ENCODE measurements at regions not wholly inside any gene's neighbourhood (a gene's known extent, or its start where the extent isn't known, plus 50 kb on each side); places are given as distances from the start of the nearest gene placed in this dataset.
A peak's percentile ranks its signal among the peaks of the same experiment; 100 is the strongest.
"Not testable (repeated sequence)": the region's sequence is repeated elsewhere in the genome, so short reads cannot be mapped to it uniquely, and the experiment has no call there.

DNA sequence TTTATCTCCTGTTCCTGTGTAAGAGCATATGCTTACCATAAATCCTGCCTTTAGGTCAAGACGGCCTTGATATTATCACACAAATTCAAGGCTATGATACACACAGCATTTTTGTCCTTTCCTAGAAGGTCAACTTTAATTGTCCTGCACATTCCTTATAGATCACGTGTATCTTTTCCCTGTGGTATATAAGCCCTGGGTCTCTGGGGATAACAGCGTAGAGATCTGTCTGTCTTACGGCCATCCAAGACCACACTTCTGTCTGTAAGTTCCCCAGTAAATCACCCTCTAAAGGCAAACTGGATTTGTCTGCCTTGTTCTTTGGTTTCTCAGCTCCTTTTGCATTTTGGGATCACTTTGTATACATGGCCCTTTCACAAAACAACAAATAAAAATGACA, 69.5 kb upstream of the TCL1B start:
- Histone ChIP-seq H3K4me3 (no peak overlapping the region), H3K27ac (no peak overlapping the region), H3K9me3 (replicated peaks in 1 of 3) (no peaks in the 10 kb centered on the region), H3K27me3 (no peaks in the 10 kb centered on the region), H3K36me3 (replicated peaks in 1 of 2) (no peaks in the 10 kb centered on the region), H3K4me1 (replicated peaks in 1 of 2) (no peaks in the 10 kb centered on the region)
- intact Hi-C loops (cut with DNase I): no loop called here
- 38 to 75% (median 65%) methylated on average over 4 of the region's 4 CpGs for WGBS, 4 donors
- no peak for DNase-seq
- TF ChIP-seq, protein P1, sequence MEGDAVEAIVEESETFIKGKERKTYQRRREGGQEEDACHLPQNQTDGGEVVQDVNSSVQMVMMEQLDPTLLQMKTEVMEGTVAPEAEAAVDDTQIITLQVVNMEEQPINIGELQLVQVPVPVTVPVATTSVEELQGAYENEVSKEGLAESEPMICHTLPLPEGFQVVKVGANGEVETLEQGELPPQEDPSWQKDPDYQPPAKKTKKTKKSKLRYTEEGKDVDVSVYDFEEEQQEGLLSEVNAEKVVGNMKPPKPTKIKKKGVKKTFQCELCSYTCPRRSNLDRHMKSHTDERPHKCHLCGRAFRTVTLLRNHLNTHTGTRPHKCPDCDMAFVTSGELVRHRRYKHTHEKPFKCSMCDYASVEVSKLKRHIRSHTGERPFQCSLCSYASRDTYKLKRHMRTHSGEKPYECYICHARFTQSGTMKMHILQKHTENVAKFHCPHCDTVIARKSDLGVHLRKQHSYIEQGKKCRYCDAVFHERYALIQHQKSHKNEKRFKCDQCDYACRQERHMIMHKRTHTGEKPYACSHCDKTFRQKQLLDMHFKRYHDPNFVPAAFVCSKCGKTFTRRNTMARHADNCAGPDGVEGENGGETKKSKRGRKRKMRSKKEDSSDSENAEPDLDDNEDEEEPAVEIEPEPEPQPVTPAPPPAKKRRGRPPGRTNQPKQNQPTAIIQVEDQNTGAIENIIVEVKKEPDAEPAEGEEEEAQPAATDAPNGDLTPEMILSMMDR (IDR thresholded peaks at IDR 0.05): no peak
- TF ChIP-seq POLR2A (IDR thresholded peaks at IDR 0.05): no peak

- 82 to 85% (median 83%) methylated on average over 12 of the region's 12 CpGs for WGBS, 4 donors
- no peaks in the 10 kb centered on the region for H3K27me3 ChIP-seq
- no peaks in the 10 kb centered on the region for H3K36me3 ChIP-seq (replicated peaks in 1 of 2)
- no peak overlapping the region for H3K27ac ChIP-seq
- TF ChIP-seq, protein P1 (IDR thresholded peaks at IDR 0.05): no peak
- TF ChIP-seq POLR2A (IDR thresholded peaks at IDR 0.05): no peak
- no peaks in the 10 kb centered on the region for H3K9me3 ChIP-seq (replicated peaks in 1 of 3)
- DNase-seq: no peak
- no peaks in the 10 kb centered on the region for H3K4me1 ChIP-seq (replicated peaks in 1 of 2)
- intact Hi-C loops (cut with DNase I): no loop called here
- no peak overlapping the region for H3K4me3 ChIP-seq
Observed at GRCh38 chr14:95619785-95620417, 66.3 kb upstream of the TCL1B start.

GRCh38 chr14:95620659-95621059, 65.6 kb upstream of the TCL1B start:
- DNase-seq: no peak
- no peak overlapping the region for H3K4me3 ChIP-seq
- intact Hi-C loops (cut with DNase I): no loop called here
- no peaks in the 10 kb centered on the region for H3K27me3 ChIP-seq
- H3K36me3 ChIP-seq (replicated peaks in 1 of 2): no peaks in the 10 kb centered on the region
- no peak for TF ChIP-seq POLR2A (IDR thresholded peaks at IDR 0.05)
- TF ChIP-seq, protein P1 (IDR thresholded peaks at IDR 0.05): no peak
- no peaks in the 10 kb centered on the region for H3K9me3 ChIP-seq (replicated peaks in 1 of 3)
- no peak overlapping the region for H3K27ac ChIP-seq
- no peaks in the 10 kb centered on the region for H3K4me1 ChIP-seq (replicated peaks in 1 of 2)
- 83 to 87% (median 85%) methylated on average over 15 to 16 of the region's 16 CpGs for WGBS, 4 donors

- H3K4me1 ChIP-seq (replicated peaks in 1 of 2): no peaks in the 10 kb centered on the region
- 25 to 30% (median 27%) methylated on average over 5 of the region's 5 CpGs for WGBS, 4 donors
- peak; percentile 18 to 65 (median 46) for DNase-seq
Observed at GRCh38 chr14:95623195-95623594, 63.0 kb upstream of the TCL1B start.

GRCh38 chr14:95625710-95626109, 60.5 kb upstream of the TCL1B start:
- WGBS, 4 donors: 75 to 97% (median 86%) methylated on average over 2 of the region's 2 CpGs
- intact Hi-C loops (cut with DNase I): not testable (repeated sequence)

More at GRCh38 chr14:95623195-95623594, 63.0 kb upstream of the TCL1B start:
- H3K27ac ChIP-seq: no peak overlapping the region
- H3K27me3 ChIP-seq: no peaks in the 10 kb centered on the region
- no peaks in the 10 kb centered on the region for H3K36me3 ChIP-seq (replicated peaks in 1 of 2)
- intact Hi-C loops (cut with DNase I): no loop called here
- H3K4me3 ChIP-seq: no peak overlapping the region
- H3K9me3 ChIP-seq (replicated peaks in 1 of 3): no peaks in the 10 kb centered on the region
- TF ChIP-seq, protein P1 (IDR thresholded peaks at IDR 0.05): no peak
- TF ChIP-seq POLR2A (IDR thresholded peaks at IDR 0.05): no peak

More at GRCh38 chr14:95625710-95626109, 60.5 kb upstream of the TCL1B start:
- H3K9me3 ChIP-seq (replicated peaks in 1 of 3); DNase-seq; H3K27me3 ChIP-seq; H3K4me3 ChIP-seq; H3K4me1 ChIP-seq (replicated peaks in 1 of 2); H3K27ac ChIP-seq; H3K36me3 ChIP-seq (replicated peaks in 1 of 2): not testable (repeated sequence)

All from adrenal gland (tissue), 9 donors.